Anterior cingulate cortex (tissue), 58 donors: ENCODE measurements at regions not wholly inside any gene's neighbourhood (a gene's known extent, or its start where the extent isn't known, plus 50 kb on each side); places are given as distances from the start of the nearest gene placed in this dataset.
"Not testable (repeated sequence)": the region's sequence is repeated elsewhere in the genome, so short reads cannot be mapped to it uniquely, and the experiment has no call there.

ENCODE experiments used
- DNase-seq, 58 donors: peaks; one replicate each; lab custom pipeline; 2025; lab: John Stamatoyannopoulos, UW

GRCh38 chr20:48392407-48393310, 435.1 kb downstream of the PREX1 start:
- no peak for DNase-seq

GRCh38 chr20:48390981-48391380, 436.8 kb downstream of the PREX1 start:
- DNase-seq: no peak

DNA sequence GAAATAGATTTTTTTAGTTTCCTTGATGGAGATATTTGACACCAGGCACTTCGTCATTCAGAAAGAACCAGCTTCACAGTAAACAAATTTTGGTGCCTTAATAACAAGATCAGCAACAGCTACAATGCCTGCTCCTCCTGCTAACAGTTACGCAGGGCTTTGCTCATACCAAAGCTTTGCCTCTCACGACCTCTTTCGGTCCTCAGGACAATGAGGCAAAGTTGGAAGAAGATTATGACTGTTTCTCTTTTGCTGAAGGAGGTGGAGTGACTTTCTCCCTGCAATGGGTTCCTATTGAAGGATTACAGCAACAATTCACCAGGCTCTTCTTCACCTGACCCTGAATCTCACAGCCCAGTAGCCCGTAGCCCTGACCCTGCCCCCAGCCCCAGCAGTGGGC, 440.1 kb downstream of the PREX1 start:
- no peak for DNase-seq

DNA sequence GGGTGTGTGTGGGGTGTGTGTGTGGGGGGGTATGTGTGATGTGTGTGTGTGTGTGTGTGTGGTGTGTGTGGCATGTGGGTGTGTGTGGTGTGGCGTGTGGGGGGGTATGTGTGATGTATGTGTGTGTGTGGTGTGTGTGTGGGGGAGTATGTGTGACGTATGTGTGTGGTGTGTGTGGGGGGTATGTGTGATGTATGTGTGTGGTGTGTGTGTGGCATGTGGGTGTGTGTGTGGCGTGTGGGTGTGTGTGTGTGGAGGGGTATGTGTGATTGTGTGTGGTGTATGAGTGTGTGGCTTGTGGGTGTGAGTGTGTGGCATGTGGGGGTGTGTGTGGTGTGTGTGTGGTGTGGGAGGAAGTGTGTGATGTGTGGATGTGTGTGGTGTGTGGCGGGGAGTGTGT, 442.3 kb downstream of the PREX1 start:
- DNase-seq: no peak

DNA sequence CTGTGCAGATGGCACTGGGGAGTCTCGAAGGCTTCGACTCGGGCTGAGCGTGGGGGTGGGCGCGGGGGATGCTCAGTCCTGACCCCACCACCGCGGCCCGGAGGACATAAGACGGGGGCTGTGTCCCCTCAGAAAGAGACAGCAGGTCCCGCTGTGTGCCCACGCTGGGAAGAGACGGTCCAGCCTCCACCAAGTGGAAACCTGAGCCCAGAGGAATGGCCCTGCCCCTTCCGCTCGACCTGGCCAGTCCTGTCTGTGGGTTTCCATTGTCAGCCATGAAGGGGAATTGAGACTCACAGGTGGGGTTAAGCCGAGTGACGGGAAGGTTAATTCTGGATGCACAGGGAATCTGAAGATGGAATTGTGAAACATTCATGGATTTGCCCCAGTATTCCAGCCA, 442.7 kb downstream of the PREX1 start:
- DNase-seq: no peak

GRCh38 chr20:48384147-48384818, 443.5 kb downstream of the PREX1 start:
- DNase-seq: no peak

GRCh38 chr20:48383252-48383651, 444.5 kb downstream of the PREX1 start:
- DNase-seq: no peak

DNA sequence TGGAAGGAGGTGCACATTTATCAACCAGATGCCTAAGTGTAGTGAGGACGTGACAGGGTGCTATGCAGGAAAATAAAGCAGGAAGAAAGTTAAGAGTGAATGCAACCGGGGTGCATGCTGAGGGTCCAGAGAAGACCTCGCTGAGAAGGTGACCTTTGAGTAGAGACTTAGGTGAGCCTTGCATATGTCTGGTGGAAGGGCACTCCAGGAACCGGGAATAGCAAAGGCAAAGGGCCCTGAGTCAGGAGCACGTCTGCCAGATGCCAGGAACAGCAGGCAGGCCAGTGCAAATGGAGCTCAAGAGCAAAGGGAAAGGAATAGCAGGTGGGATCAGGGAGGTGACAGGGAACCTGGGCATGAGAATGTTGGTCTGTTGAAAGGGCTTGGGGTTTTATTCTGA, 445.5 kb downstream of the PREX1 start:
- DNase-seq: no peak

DNA sequence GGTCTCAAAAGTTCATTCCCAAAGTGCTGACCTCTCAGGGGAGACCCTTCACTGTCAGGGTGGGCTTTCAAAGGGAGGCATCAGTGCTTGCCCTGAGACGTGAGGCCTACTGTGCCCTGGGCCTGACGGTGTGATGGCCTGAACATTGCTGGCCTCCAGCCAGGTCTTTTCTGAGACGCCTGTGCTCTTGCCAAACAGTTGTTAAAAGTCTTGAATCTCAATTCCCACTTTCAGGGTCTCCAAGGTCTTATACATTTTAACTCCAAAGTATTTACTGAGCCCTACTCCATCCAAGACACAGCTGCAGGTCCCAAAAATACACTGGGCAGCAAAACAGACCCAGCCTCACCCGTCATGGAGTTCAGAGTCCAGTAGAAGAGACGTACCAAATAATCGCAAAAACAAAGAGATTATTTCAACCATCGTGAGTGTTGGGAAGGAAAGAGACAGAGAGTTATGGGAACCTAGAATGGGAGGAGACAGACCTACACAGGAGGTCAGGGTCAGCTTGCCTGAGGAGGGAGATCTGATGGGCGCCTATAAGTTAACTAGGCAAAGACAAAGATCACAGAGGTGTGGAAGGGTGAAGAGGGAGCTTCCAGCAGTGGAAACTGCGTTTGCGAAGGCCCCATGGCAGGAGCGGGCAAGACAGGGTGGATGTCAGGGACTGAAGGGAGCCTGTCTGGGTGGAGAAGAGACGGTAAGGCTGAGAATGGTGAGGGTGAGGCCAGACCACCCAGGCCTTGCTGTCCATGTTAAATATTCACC, 446.3 kb downstream of the PREX1 start:
- peak in 1 of 58 donors; percentile 2 for DNase-seq

GRCh38 chr20:48380661-48381060, 447.1 kb downstream of the PREX1 start:
- no peak for DNase-seq

DNA sequence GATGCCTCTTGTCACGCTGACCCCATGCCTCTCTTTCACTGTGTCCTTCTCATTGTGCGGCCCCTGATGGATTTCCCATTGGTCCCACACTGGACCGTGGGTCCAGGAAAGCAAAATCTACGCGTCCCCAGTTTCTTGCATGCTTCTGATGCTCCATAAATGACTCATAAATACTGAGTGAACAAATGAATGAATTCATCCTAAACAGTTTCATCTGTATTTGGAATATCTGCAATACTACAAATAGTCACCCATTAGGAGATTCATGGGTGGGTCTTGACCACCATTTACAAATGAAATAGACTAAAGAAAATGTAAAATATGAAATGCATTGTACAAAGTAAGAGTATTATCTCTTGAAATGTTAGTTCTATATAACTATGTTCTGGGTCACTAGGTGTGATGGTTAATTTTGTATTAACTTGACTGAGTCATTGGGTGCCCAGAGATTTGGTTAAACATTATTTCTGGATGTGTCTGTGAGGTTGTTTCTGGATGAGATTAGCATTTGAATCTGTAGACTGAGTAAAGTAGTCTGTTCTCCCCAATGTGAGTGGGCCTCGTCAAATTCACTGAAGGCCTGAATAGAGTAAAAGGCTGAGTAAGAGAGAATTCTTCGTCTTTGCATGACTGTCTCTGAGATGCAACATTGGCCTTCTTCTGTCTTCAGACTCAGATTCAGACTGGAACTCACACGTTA, 448.7 kb downstream of the PREX1 start:
- no peak for DNase-seq

DNA sequence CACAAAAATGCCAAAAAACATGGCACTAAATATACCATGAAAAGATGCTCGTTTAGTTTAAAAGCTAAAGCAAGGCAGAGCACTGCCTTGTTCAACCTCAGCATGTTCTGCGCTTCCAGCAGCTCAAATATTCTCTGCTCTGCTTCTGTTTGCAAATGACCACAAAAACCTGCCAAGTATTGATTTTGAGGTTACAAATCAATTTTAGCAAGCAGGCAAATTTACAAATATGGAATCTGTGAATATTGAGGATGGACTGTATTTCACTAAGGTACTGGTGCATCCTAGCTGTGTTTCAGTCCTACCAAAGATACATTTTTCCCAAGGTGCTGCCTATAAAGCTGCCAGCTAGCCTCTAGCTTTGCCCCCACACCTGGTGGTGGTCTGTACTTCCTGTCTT, 449.9 kb downstream of the PREX1 start:
- DNase-seq: no peak

- DNase-seq: no peak
Measured at GRCh38 chr20:48375804-48376203, 452.0 kb downstream of the PREX1 start.

GRCh38 chr20:48374991-48375595, 452.7 kb downstream of the PREX1 start:
- DNase-seq: no peak

GRCh38 chr20:48374031-48374907, 453.5 kb downstream of the PREX1 start:
- peak in 8 of 58 donors; percentile 5 to 16 (median 10) for DNase-seq

DNA sequence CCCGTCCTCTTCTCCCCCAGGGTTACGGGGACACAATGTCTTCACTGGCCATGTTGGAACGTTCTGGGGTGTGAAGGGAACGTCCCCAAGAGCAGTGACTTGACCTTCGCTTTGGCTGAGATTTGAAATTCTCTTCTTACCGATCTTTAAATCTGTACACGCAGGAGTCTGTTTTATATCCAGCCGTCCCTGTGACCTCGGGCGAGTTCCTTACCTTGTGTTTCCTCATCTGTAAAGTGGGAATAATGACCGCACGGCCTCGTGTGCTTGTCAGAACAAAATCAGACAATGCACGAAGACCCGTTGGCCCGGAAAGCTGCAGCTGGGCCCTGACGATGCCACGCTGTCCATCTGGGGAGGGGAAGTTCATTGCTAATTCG, 454.3 kb downstream of the PREX1 start:
- no peak for DNase-seq

DNA sequence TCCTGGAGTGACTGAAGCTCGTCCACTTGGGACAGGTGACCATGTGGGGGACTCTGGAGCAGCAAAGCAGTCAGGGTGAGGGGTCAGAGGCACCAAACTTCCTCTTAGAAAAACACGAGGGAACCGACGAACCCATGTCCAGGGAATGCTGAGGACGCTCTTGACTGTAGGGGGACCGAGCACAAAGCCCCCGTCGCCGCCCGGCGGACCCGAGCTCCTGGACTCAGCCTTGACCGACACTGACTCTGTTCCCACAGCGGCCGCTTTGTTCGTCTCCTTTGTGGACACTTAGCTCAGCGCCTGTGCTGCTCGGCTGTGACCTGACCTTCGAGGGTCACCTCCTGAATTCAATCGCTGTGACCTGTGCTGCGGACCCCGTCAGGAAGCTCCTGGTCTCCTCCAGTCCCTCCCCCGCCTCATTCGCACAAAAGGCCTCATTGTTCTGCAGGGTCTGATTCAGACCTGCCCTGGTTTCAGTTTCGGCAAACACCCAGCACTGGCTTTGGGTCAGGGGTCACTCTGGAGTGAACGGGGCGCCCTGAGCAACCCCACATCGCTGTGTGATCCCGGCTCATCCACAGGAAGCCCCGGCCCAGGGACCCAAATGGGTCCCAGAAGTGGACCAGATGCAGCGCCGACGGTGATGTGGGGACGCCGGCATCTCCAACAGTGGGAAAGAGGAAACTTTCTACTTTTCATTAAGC, 454.8 kb downstream of the PREX1 start:
- not testable (repeated sequence) for DNase-seq

DNA sequence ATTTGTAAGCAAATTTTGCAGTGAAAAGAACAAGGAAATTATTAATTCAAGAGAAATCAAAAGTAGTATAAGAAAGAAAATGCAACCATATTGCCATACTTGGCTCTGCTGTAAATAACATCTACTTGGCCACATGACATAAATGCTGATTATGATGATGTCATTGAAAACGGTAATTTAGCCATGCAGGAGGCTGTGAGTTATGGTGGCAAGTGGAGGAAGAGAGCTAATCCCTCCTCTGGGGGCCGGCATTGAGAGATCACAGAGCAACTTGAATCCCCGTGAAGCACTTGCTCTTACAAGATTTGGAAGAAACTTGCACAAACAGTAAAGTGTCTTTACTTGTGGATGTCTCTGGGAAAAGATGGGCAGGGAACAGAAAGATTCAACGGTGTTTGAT, 456.6 kb downstream of the PREX1 start:
- no peak for DNase-seq
